HG03280 (cell line): ENCODE measurements at regions not wholly inside any gene's neighbourhood (a gene's known extent, or its start where the extent isn't known, plus 50 kb on each side); places are given as distances from the start of the nearest gene placed in this dataset.
"Not testable (repeated sequence)": the region's sequence is repeated elsewhere in the genome, so short reads cannot be mapped to it uniquely, and the experiment has no call there.

Experiments used
- ATAC-seq: cut with Tn5 transposase; IDR thresholded peaks from one replicate; pipeline ENCODE4 v1.9.1; 2021; ENCODE audit warnings: mild to moderate bottlenecking, moderate library complexity; ENCODE audit not compliant: unreplicated experiment

DNA sequence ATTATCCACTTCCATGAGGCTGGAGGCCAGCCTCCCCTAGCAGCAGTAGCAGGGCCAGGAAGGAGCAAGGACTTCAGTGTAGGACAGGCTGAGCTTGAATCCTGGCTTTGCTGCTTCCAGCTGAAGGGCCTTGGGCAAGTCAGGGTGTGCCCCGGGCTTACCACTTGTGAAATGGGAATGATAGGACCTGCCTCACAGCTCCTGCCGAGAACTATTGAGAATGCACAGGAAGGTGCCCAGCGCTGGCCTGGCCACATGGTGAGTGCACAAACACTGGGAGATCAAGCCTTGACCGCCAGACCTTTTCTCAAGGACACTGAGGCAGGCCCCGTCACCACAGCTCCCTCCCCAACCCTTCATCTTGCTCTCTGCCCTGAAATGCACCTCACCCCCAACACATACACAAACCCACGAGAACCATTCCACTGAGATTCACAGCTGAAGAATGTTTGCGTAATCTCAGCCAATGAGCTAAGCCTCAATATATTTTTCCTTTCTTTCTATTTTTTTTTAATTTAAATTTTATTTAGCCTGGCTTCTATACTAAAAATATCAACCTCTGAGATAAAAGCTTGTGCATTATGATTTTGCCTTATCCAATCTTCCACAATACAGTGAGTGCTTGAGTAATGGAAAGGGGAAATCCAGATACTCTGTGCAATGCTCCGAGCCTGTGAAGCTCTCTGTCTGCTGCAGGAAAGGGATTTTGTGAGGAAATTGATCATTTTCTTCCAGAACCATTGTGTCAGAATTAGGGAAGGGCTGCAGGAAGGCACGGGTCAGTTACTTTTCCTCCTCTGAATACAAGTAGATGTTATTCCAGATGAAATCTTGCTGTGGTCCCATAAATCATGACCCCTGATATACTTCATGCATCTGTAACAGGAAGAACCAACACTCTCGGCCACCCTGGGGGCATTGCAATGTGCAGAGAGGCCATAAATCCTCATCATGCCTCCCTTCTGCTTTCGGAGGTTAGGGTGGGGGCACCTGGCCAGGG lies 193.9 kb downstream of the TLE3 start:
- ATAC-seq = no peak

DNA sequence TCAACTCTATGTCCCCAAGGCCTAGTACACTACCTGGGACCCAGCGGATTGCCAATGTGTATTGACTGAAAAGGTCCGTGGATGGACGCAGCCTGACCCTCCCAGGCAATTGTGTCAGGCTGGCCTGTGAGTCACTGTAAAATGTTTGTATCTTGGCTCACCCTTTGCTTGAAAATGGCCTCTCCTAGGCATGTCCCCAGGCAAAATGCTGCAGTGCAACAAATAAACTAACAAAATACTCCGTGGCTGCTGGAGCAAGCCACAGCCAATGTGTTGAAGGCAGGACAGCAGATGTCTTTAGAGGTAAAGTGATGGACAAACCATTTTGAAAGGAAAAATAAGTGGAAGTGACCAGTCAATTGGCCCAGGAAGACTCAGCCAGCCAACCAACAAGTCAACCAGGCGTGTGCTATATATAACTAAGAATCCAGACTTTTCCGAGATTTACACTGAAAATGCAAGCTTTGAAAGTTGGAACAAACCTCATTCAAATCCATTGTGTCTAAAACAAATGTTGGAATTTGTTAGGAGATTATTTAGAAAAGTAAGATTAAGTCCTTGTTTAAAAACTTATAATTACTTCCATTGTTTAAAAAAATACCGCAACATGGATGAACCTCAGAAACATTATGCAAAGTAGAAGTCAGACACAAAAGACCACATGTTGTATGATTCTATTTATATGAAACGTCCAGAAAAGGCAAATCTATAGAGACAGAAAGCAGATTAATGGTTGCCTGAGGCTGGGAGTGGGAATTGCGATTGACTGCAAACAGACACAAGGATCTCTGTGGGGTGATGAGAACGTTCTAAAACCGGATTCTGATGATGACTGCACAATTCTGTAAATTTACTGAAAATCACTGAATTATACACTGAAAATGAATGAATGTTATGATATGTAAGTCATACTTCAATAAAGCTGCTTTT lies 191.2 kb downstream of the TLE3 start:
- ATAC-seq = no peak

DNA sequence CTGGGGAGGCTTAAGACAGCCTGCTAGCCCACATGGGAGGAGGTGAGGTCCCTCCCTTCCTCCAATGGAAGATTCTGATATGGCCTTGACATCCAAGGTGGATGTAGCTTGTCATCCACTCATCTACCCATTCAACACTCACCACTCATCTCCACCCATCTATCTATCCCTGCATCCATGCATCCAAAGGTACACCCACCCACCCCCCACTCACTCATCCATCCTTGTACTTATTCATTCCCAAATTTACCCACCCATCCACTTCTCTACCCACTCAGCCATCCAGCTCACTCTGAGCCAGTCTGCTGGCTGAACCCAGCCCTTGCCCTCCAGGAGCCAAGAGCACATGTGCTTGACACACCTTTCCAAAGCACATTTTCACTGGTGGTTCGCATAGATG lies 189.7 kb downstream of the TLE3 start:
- no peak for ATAC-seq

DNA sequence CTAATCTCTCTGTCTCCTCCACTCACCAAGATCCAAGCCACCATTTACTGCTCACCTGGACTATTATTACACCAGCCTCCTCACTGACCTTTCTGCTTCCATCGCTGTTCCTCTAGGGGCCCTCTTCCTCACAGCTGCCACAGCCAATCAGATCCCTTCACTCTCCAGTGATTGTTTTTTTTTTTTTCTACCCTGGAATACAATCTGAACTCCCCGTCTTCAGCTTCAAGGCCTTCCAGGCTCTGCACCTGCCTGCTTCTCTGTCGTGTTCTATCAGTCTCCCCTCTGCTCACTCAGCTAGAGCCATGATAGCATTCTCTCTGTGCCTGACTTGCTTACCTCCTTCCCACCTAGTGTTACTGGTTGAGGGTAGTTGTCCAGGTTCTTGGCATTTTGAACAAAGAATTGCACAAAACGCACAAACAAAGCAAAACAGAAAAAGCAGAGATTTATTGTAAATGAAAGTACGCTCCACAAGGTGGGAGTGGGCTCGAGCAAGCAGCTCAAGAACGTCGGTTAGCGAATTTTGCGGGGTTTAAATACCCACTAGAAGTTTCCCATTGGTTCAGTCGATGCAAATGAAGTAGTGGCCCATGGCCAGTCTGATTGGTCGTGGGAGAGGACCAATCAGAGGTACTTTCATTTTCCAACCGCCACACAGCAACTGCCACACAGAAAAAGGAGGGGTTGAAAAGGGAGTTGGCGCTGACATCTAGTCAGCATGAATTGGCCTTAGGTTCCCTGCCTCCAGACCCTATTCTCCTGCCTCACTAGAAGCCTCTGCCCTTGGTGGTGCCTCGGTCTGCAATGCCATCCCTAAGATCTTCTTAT lies 188.9 kb downstream of the TLE3 start:
- no peak for ATAC-seq

DNA sequence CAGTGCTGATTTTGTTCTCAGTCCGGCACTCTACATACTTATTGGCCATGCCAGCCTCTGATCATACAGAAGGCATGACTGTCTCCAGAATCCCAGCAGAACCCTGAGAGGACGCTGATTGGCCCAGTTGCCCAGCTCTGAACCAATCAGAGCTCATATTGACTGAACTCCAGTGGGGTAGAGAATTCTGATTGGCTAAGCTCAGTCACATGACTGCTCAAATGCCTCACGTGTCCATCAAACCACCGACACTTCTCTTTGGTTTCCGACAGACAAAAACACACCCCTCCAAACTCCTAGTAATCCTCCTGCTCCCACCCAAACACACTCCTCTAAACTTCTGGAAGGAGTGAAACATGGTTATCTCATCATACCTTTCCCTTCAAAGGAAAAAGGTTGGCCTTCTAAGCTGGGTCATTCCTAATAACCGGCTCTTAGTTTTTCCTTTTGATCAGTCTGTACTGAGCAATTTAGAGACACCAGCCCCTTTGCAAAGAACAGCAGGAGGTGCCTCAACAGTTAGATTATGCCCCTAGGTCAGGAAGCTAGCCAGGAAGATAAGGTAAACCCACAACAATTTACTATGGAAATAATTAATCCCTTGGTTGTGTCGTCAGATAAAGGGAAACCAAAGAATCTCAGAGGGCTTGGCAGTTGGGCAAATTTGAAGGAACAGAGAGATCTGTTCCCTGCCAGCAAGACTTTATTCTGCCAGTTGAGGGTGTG lies 187.8 kb downstream of the TLE3 start:
- ATAC-seq = no peak

DNA sequence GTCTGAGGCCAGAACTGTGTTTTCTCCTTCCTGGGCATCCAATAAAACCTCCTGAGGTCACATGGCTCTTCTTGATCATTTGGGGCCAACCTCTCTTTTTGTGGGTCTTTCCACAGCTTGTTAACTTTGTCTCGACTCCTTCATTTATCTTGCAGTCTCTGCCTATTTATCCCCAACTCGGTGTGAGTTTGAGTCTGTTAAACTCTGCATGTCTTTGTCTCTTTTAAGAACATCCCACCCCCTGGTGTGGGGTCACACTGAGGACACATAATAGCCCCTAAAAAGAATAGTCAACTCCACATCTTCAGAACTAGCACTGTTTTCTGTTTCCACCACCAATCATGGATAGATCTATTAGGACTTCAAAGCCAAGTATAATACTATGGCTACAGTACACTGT lies 187.2 kb downstream of the TLE3 start:
- ATAC-seq = no peak

DNA sequence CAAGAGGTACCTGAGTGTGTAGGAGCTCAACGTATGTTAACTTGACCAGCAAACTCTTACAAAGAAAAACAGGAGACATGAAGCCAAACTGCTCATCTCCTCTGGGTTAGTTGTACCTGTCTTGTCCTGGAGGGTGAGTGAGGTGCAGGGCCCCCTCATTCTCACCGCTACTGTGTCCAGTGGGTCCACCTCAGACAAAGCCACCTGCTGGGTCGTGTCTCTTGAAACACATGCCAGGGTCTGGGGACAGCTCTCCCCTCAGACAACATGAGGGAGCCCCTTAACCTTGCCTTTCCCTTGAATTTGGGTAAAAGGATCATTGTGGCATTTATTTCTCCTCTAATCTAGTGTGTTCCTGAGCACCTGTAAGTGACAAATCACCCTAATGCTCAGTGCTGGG lies 185.6 kb downstream of the TLE3 start:
- no peak for ATAC-seq

DNA sequence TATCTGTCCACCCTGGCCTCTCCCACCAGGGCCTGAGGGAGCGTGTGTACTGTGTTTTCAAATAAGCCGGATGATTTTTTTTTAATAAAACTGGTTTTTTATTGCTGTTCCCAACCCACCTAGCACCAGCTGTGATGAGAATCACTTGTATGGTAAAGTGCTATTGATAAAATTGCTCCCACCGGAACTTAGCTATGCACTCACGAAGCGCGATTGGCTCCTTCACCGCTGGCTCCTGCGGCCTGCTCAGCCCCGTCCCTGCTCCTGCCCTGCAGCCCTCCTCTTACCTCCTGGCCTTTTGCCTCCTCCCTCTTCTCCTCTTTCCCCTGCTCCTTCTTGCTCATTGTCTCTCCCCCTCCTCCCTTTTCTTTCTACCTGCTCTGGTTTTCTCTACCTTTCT lies 183.7 kb downstream of the TLE3 start:
- ATAC-seq = no peak

DNA sequence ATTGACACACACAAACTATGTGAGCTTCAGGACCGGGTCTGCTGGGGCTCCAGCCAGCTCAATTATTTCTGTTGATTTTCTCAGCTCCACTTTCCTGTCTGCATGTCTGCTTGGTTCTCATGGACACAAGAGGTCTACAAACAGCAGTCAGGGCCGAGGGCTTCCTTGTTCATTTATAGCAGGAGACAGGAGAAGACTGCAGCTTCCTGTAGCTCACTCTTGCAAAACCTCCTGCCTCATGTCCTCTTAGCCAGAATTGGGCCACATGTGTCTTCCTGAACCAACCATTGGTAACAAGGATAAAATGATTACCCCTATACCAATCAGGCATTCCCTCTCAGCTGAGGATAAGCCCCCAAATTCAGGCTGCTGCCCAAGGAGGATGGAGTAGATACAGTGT lies 182.8 kb downstream of the TLE3 start:
- no peak for ATAC-seq

DNA sequence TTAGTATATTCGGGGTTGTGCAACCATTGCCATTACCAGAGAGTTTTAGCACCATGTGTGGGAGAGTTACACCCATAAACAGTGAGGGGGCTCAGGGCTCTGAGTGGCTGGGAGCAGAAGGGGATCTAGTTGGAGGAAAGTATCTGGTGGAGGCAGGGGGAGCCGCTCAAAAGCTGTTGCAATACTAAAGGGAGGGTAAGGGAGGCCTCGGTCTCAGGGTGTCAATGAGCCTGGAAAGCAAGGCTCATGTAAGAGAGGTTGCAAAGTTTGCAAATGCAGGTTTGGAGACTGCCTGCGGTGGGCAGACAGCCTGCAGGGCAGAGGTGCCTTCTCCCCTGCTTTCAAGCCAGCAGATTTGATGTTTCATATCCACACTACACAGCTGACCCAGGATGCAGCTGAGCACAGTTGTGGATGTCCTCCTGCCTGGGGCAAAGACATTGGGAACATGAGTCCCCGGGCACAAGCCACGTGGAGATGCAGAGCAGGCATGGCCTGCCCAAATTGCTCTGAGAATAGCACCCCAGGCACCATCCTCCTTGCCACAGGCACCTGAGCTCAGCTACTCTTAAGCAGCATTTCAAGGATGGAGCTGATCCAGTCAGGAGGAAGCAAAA lies 181.4 kb downstream of the TLE3 start:
- ATAC-seq = no peak

DNA sequence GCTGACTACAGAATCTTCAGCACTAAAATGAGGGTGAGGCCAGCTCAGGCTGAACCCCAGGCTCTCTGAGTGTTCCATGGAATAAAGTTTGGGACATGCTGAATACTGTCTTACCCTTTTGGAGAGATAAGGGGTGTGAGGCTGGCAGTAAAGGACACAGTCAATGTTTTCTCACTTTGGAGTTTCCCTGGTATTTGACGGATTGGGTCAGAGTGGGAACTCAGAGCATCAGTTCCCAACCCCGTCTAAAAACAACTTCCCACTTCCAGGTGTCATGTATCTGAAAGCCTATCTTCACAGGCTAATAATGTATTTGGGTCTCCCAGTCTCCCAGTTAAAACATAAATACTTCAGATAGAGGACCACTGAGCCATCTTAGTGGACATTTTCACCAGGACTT lies 180.7 kb downstream of the TLE3 start:
- no peak for ATAC-seq

DNA sequence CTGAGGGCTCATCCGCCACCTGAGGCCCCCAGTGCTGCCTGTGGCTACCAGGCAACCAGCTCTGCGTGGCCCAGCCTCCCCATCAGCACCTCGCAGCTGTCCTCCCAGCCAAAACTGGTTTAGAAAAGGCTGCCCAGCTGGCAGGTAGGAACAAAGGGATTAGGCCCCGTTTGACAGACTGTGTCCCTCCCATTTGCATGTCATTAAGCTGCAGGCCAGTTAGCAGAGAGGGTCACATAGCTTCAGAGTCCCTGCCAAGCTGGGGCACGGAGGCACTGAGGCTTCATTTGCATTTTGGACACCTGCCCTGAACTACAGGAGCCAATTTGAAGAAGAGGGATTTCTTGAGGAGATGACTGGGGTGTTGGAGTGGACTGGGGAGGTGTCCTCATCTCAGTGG lies 177.9 kb downstream of the TLE3 start:
- no peak for ATAC-seq

DNA sequence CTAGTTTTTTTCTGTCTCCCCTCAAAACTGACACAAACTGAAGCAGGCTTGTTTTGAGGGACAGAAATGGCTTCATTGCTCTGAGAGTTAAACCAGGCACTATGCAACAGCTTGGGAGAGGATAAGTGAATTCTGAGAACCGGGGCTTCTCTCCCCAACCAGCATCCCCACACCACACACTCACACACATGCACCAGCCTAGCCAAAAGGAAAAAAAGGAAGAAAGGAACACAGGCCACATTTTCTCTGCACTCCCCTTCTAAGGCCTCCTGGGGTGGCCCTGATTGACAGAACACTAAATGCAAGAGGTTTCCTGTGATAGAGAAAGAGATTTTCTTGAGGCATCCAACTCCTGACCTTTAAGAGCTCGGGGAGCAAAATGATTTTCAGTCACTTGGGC lies 177.5 kb downstream of the TLE3 start:
- ATAC-seq = no peak

DNA sequence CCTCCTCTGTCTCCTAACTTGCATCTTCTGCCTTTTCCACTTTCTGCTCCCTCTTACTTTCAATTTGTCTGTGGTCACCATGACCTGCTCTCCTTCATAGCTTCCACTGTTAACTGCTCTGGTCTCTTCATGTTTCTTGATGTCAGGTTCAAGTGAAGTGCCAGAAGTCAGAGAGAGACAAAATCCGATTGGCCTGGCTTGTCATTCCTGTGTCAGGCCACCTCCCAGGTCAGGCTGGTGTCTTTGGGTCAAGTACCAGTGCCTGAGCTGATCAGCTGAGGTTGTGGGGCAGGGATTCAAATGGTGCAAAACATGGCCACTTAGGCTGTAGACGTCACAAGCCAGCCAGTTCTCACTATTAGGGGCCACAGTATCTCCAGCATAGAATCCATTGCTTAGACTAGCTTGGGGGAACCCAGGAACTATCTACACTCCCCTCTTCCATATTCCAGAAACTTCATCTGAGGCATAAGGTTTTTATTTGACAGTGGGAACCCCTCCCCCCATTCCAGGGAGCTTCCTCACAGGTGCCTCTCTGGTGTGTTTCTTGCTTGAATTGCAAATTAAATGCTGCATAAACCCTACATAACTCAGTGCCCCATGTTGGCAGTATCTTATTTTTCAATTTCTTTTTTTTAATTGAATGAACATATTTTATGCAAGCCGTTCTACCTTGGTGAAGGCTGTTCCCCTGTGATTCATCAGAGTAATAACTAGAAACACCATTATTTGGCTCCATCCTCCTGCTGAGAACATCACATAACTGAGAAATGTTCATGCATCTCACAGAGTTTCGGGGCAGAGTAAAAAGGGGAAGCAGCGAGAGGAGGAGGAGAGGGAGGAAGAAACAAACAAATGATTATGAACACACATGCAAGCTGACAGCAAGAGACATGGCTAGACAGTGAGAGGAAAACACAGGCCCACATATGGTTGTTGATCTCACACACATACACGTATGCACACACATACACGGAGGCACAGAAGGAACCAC lies 175.8 kb downstream of the TLE3 start:
- no peak for ATAC-seq

DNA sequence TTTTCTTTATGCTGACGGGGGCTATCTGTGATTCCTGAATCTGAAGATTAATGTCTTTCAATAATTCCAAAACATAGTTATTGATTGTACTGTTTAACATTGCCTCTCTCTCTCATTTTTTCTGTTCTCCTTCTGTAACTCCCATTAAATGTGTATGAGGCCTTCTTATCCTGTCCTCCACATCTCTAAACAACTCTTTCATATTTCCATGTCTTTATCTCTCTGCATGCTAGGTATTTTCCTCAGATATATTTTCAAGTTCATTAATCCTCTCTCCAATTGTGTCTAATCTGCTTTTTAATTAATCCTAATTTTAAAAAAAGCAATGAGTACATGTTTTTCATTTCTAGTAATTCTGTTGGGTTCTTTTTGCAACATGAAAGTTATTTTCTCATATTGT lies 173.2 kb downstream of the TLE3 start:
- no peak for ATAC-seq

DNA sequence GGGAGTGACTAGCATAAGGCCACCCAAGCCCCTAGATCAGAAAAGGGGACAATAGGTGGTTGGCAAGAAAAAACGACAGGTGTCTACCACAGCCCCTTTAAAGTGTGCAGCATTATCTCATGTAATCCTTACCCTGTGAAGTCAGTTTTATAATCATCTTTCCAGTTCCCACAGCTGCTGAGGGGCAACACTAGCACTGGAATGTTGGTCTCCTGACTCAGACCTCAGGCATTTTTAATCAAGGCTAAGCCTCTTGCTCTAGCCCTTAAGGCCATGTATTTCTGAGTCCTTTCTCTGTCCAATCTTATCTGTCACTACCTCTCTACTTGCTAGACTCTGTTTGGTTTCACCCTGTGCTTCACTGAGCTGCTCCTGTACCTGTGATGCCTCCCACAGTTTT lies 171.7 kb downstream of the TLE3 start:
- ATAC-seq = no peak

DNA sequence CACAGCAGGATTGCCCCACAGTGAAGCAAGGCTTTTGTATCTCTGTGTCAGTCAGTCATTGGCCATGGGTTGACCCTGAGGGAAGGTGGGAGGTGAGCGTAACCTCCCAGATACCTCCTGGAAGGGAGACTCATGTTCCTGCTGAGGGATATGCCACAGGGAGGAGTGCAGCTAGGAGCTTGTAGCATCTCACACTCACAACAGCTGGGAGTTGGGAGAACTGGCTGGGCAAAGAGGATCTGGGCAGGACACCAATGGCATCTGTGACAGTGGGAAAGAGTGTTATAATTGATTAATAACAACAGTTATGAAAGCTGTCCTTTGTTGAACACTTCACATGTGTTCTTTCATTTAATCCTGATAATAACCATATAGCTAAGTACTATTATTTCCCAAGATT lies 171.0 kb downstream of the TLE3 start:
- ATAC-seq = no peak

DNA sequence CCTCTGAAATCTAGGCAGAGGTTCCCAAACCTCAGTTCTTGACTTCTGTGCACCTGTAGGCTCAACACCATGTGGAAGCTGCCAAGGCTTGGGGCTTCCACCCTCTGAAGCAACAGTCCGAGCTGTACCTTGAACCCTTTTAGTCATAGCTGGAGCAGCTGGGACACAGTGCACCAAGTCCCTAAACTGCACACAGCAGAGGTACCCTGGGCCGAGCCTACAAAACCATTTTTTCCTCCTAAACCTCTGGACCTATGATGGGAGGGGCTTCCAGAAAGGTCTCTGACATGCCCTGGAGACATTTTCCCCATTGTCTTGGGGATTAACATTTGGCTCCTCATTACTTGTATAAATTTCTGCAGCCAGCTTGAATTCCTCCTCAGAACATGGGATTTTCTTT lies 168.8 kb downstream of the TLE3 start:
- not testable (repeated sequence) for ATAC-seq
